SU-DHL-6 (cell line): ENCODE measurements at regions not wholly inside any gene's neighbourhood (a gene's known extent, or its start where the extent isn't known, plus 50 kb on each side); places are given as distances from the start of the nearest gene placed in this dataset.
A peak's percentile ranks its signal among the peaks of the same experiment; 100 is the strongest.

Experiments
- H2AFZ ChIP-seq: fragments of 200-600 bp; sonication (generic); 2 replicates; pipeline ENCODE4 v1.6.1; 2014; ENCODE audit warnings: low read depth, mild to moderate bottlenecking, moderate library complexity, mixed read lengths, antibody characterized with exemption, low read length; ENCODE audit not compliant: severe bottlenecking
- H3F3A ChIP-seq: fragments of 200-600 bp; shearing (Covaris generic); 2 replicates; pipeline ENCODE4 v1.6.0; 2016; ENCODE audit warnings: antibody characterized with exemption, mild to moderate bottlenecking; ENCODE audit not compliant: insufficient read depth
- H3K27ac ChIP-seq: fragments of 200-600 bp; sonication (generic); 2 replicates; pipeline ENCODE4 v1.5.1; 2016; ENCODE audit warnings: low read depth, mild to moderate bottlenecking, low read length, moderate library complexity, mixed read lengths
- H3K27me3 ChIP-seq: fragments of 200-600 bp; sonication (generic), shearing (Covaris generic); 2 replicates; pipeline ENCODE4 v1.6.0; 2014; ENCODE audit warnings: mild to moderate bottlenecking, low read length
- H3K36me3 ChIP-seq: fragments of 200-600 bp; sonication (generic); 2 replicates; pipeline ENCODE4 v1.6.1; 2014; ENCODE audit warnings: mild to moderate bottlenecking, low read length, mixed read lengths
- H3K4me2 ChIP-seq: fragments of 300-600, 200-600 bp; shearing (Covaris generic), sonication (generic); 2 replicates; pipeline ENCODE4 v1.6.0; 2014; ENCODE audit warnings: low read length, low read depth, mild to moderate bottlenecking; ENCODE audit not compliant: poor library complexity, severe bottlenecking
- H3K4me3 ChIP-seq: fragments of 200-600 bp; sonication (generic); 2 replicates; pipeline ENCODE4 v1.5.1; 2014; ENCODE audit warnings: antibody characterized with exemption, low read length, mild to moderate bottlenecking, mixed read lengths; ENCODE audit not compliant: insufficient read depth, poor library complexity, severe bottlenecking
- H3K79me2 ChIP-seq: fragments of 200-600 bp; sonication (generic); 2 replicates; pipeline ENCODE4 v1.6.1; 2014; ENCODE audit warnings: mild to moderate bottlenecking, low read length, moderate library complexity; ENCODE audit not compliant: insufficient read depth
- H3K9ac ChIP-seq: fragments of 200-600 bp; sonication (generic); 2 replicates; pipeline ENCODE4 v1.7.0; 2014; ENCODE audit warnings: mild to moderate bottlenecking, low read length
- H3K9me2 ChIP-seq: fragments of 200-600 bp; sonication (generic); replicated peaks from 2 replicates; pipeline ENCODE4 v1.6.1; 2014; ENCODE audit warnings: low read length; ENCODE audit not compliant: insufficient read depth
- H3K9me3 ChIP-seq: fragments of 200-600 bp; sonication (generic); 2 replicates; pipeline ENCODE4 v1.6.1; 2014; ENCODE audit warnings: low read length, mixed read lengths; ENCODE audit not compliant: insufficient read depth
- H4K20me1 ChIP-seq: fragments of 200-600 bp; sonication (generic); 2 replicates; pipeline ENCODE4 v1.6.1; 2014; ENCODE audit warnings: low read depth, mild to moderate bottlenecking, antibody characterized with exemption, low read length, moderate library complexity, mixed read lengths
- EZH2phosphoT487 ChIP-seq: fragments of 200-600 bp; sonication (generic), shearing (Covaris generic); conservative IDR thresholded peaks from 2 replicates; pipeline ENCODE4 v1.6.1; 2018; ENCODE audit warnings: mild to moderate bottlenecking, antibody characterized with exemption, low read length, moderate library complexity, mixed read lengths
- TF ChIP-seq, protein P1 (sequence below): fragments of 200-600 bp; sonication (generic); IDR thresholded peaks from one replicate; pipeline ENCODE4 v1.5.1; 2017; ENCODE audit warnings: antibody characterized with exemption, mild to moderate bottlenecking, low read length, moderate library complexity; ENCODE audit not compliant: insufficient read depth, poor library complexity, severe bottlenecking

DNA sequence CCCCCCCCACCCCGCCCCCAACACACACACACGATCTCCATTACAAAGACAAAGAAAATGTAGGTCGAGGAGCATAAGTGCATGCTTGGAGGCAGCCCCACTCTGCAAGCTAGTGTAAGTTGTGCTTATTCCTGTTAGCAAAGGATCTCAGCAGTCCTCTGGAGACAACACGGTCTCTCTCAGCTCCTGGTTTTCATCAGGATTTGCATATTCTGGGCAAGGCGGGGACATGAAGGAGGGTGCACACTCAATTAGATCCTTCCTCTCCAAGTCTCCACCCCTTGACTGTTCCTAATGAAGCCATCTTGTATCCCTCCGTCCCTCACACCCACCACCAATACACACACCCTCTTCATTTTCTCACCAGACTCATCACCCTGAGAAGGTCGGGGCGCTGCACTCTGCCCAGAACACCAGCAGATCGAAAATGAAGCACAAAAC, 63.8 kb downstream of the MRPL46 start:
- Histone ChIP-seq H2AFZ (peak overlapping the region; percentile 86), H3K9ac (peak overlapping the region; percentile 63; the same call in 1 of the 2 replicates), H3K27ac (peak overlapping the region; percentile 95), H3F3A (peaks cover 14% of the 10 kb centered on the region), H3K79me2 (no peaks in the 10 kb centered on the region), H3K4me3 (no peak overlapping the region), H3K4me2 (peak overlapping the region; percentile 81), H3K36me3 (no peaks in the 10 kb centered on the region; the same call in 1 of the 2 replicates), H4K20me1 (no peaks in the 10 kb centered on the region), H3K9me2 (no peaks in the 10 kb centered on the region), H3K27me3 (no peaks in the 10 kb centered on the region), H3K9me3 (peaks cover 5% of the 10 kb centered on the region; the same call in 1 of the 2 replicates)
- TF ChIP-seq, protein P1, sequence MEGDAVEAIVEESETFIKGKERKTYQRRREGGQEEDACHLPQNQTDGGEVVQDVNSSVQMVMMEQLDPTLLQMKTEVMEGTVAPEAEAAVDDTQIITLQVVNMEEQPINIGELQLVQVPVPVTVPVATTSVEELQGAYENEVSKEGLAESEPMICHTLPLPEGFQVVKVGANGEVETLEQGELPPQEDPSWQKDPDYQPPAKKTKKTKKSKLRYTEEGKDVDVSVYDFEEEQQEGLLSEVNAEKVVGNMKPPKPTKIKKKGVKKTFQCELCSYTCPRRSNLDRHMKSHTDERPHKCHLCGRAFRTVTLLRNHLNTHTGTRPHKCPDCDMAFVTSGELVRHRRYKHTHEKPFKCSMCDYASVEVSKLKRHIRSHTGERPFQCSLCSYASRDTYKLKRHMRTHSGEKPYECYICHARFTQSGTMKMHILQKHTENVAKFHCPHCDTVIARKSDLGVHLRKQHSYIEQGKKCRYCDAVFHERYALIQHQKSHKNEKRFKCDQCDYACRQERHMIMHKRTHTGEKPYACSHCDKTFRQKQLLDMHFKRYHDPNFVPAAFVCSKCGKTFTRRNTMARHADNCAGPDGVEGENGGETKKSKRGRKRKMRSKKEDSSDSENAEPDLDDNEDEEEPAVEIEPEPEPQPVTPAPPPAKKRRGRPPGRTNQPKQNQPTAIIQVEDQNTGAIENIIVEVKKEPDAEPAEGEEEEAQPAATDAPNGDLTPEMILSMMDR, result no peak
- no peak for TF ChIP-seq EZH2phosphoT487

DNA sequence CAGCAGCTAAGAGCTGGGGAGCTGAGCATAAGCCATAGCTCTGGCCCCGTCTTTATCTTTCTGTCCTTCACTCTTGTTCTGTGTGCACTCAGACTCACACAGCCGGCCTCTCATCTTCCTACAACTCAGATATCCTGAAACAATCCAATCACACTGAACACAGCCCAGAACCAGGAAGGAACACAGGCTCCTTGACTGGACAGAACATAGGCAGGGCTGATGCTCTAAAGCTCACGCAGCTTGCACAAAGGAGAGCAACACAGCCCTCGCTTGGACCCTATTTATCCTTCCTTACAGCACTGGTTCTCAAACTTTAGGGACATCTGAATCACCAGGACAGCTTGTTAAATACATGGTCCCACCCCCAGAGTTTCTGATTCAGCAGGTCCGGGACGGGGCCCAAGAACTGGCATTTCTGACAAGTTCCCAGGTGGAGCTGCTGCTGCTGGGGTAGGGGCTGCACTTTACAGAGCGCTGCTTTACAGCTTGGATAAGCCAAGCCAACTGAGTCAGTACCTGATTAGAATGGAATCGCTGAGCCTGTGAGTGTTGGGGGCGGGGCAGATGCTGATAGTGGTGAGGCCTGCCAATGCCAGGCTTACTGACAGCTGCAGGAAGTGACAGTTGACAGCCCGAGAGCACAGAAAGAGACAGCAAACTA, 65.1 kb downstream of the MRPL46 start:
- Histone ChIP-seq H2AFZ (peak overlapping the region; percentile 86), H3K9me2 (no peaks in the 10 kb centered on the region), H3K36me3 (no peaks in the 10 kb centered on the region; the same call in 1 of the 2 replicates), H4K20me1 (no peaks in the 10 kb centered on the region), H3K27me3 (no peaks in the 10 kb centered on the region), H3K9ac (peak overlapping the region; percentile 63), H3K4me2 (peak overlapping the region; percentile 81), H3K79me2 (no peaks in the 10 kb centered on the region), H3K9me3 (peaks cover 5% of the 10 kb centered on the region; the same call in 1 of the 2 replicates), H3F3A (peaks cover 14% of the 10 kb centered on the region), H3K27ac (peak overlapping the region; percentile 95), H3K4me3 (peak overlapping the region; percentile 32)
- TF ChIP-seq, protein P1, result no peak
- no peak for TF ChIP-seq EZH2phosphoT487

DNA sequence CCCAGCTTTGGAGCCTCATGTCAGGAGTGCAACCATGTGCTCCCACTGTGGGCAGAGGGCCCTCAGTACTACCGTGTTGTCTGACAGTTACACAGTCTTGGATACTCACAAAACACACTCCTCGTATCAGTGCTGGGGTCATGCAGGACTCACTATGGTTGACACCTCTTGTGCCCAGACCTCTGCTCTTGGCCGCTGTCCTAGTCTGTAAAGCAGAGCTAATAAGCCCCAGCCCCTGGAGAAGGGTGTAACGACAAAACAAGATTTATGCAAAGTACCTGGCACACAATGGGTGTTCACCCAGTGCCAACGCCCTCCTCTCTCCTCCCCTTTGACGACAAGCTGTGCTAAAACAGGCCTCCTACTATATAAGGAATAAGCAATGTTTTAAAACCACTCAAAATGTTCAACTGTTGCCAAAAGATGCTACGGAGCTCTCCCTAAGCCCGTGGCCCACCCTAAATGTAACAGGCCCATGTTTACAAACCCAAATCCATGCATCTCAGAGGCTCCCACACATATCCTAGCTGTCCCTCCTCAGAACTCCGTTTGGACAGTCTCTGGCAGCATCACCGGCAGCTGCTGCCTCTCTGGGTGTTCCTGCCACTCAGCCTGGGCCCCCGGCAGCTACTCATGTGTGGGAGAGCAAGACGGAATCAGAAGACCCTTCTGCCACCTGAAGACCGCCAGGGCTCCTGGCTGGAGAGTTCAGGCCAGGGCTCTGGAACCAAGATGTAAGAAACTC, 65.8 kb downstream of the MRPL46 start:
- Histone ChIP-seq H3K4me3 (peak overlapping the region; percentile 48), H4K20me1 (no peaks in the 10 kb centered on the region), H2AFZ (peak overlapping the region; percentile 86), H3K27ac (peak overlapping the region; percentile 95), H3K36me3 (no peaks in the 10 kb centered on the region; the same call in 1 of the 2 replicates), H3K9me3 (peaks cover 5% of the 10 kb centered on the region; the same call in 1 of the 2 replicates), H3F3A (peaks cover 14% of the 10 kb centered on the region), H3K9me2 (no peaks in the 10 kb centered on the region), H3K9ac (peak overlapping the region; percentile 63), H3K27me3 (no peaks in the 10 kb centered on the region), H3K4me2 (peak overlapping the region; percentile 81), H3K79me2 (no peaks in the 10 kb centered on the region)
- no peak for TF ChIP-seq EZH2phosphoT487
- TF ChIP-seq, protein P1, result no peak
